ENCODE measurements at regions not wholly inside any gene's neighbourhood (a gene's known extent, or its start where the extent isn't known, plus 50 kb on each side); places are given as distances from the start of the nearest gene placed in this dataset.

DNA sequence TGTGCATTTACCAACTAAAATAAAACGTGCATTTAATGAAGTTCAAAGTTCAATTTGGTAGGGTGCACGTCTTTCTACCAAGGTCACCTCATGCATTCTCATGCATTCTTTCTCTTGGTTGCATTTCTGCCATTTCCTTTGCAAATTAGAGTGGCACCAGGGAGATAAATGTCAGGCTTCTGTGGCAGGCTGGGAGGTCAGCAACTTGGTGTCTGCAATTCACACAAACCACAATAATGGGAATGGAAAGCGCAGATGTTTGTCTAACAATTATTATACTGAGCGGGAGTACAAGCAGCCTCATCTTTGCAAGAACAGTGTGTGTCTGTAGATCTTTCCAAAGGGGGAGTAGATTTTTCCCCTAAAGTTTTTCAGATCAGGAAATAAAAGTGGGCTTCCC lies 411.7 kb downstream of the DMRT2 start:
- H3K27ac ChIP-seq (ENCODE audit: low read depth, low read length): no peak overlapping the region
- H3K9ac ChIP-seq (ENCODE audit: low read length in 5 of 5): no peak overlapping the region
- no peaks in the 10 kb centered on the region for H3K9me3 ChIP-seq (ENCODE audit: control insufficient read depth in 5 of 5, low read length in 5 of 5)
- H3K4me1 ChIP-seq (ENCODE audit: control insufficient read depth in 5 of 5, insufficient read depth in 5 of 5, low read length in 5 of 5): no peaks in the 10 kb centered on the region
- H3K27me3 ChIP-seq (ENCODE audit: control insufficient read depth in 5 of 5, insufficient read depth in 4 of 5, low read length in 5 of 5): no peaks in the 10 kb centered on the region
- H3K4me3 ChIP-seq (ENCODE audit: low read depth in 1 of 5, low read length in 5 of 5): no peak overlapping the region
- peaks cover 0 to 23% (median 0%) of the 10 kb centered on the region in 5 donors for H3K36me3 ChIP-seq (ENCODE audit: control insufficient read depth in 5 of 5, insufficient read depth in 5 of 5, low read length in 5 of 5)

- Histone ChIP-seq H3K27me3 (ENCODE audit: control insufficient read depth in 5 of 5, insufficient read depth in 4 of 5, low read length in 5 of 5) (no peaks in the 10 kb centered on the region), H3K27ac (ENCODE audit: low read depth, low read length) (no peak overlapping the region), H3K4me1 (ENCODE audit: control insufficient read depth in 5 of 5, insufficient read depth in 5 of 5, low read length in 5 of 5) (no peaks in the 10 kb centered on the region), H3K36me3 (ENCODE audit: control insufficient read depth in 5 of 5, insufficient read depth in 5 of 5, low read length in 5 of 5) (peaks cover 0 to 23% (median 0%) of the 10 kb centered on the region in 5 donors), H3K4me3 (ENCODE audit: low read depth in 1 of 5, low read length in 5 of 5) (no peak overlapping the region), H3K9me3 (ENCODE audit: control insufficient read depth in 5 of 5, low read length in 5 of 5) (no peaks in the 10 kb centered on the region), H3K9ac (ENCODE audit: low read length in 5 of 5) (no peak overlapping the region)
Observed at GRCh38 chr9:1462626-1463308, 412.6 kb downstream of the DMRT2 start.

DNA sequence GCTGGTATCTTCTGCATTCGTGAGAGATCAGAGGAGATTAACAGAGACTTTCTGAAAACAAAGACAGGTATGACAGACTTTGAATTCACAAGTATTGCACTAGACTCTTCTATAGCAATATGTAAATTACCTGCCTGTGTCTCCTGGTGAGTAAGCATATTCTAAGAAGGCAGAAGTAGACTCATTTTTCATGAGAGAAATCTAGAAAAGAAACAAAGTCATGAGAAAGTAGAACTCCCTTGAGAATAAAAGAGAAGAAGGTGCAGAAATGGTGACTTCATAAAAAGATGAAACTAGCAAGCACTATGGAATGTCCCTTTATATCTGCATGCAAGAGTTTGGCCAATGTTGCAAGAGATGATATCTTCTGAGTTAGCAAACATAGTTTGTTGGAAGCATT lies 419.8 kb downstream of the DMRT2 start:
- no peaks in the 10 kb centered on the region for H3K27me3 ChIP-seq (ENCODE audit: control insufficient read depth in 5 of 5, insufficient read depth in 4 of 5, low read length in 5 of 5)
- peaks cover 0 to 17% (median 0%) of the 10 kb centered on the region in 5 donors for H3K36me3 ChIP-seq (ENCODE audit: control insufficient read depth in 5 of 5, insufficient read depth in 5 of 5, low read length in 5 of 5)
- H3K27ac ChIP-seq (ENCODE audit: low read depth, low read length): no peak overlapping the region
- no peak overlapping the region for H3K9ac ChIP-seq (ENCODE audit: low read length in 5 of 5)
- no peak overlapping the region for H3K4me3 ChIP-seq (ENCODE audit: low read depth in 1 of 5, low read length in 5 of 5)
- no peaks in the 10 kb centered on the region for H3K9me3 ChIP-seq (ENCODE audit: control insufficient read depth in 5 of 5, low read length in 5 of 5)
- H3K4me1 ChIP-seq (ENCODE audit: control insufficient read depth in 5 of 5, insufficient read depth in 5 of 5, low read length in 5 of 5): no peaks in the 10 kb centered on the region

GRCh38 chr9:1473956-1474634 lies 423.9 kb downstream of the DMRT2 start:
- Histone ChIP-seq H3K36me3 (ENCODE audit: control insufficient read depth in 5 of 5, insufficient read depth in 5 of 5, low read length in 5 of 5) (peaks cover 0 to 13% (median 0%) of the 10 kb centered on the region in 5 donors), H3K4me1 (ENCODE audit: control insufficient read depth in 5 of 5, insufficient read depth in 5 of 5, low read length in 5 of 5) (no peaks in the 10 kb centered on the region), H3K9ac (ENCODE audit: low read length in 5 of 5) (no peak overlapping the region), H3K9me3 (ENCODE audit: control insufficient read depth in 5 of 5, low read length in 5 of 5) (no peaks in the 10 kb centered on the region), H3K4me3 (ENCODE audit: low read depth in 1 of 5, low read length in 5 of 5) (no peak overlapping the region), H3K27ac (ENCODE audit: low read depth, low read length) (no peak overlapping the region), H3K27me3 (ENCODE audit: control insufficient read depth in 5 of 5, insufficient read depth in 4 of 5, low read length in 5 of 5) (no peaks in the 10 kb centered on the region)

- Histone ChIP-seq H3K9me3 (ENCODE audit: control insufficient read depth in 5 of 5, low read length in 5 of 5) (no peaks in the 10 kb centered on the region), H3K9ac (ENCODE audit: low read length in 5 of 5) (no peak overlapping the region), H3K27ac (ENCODE audit: low read depth, low read length) (no peak overlapping the region), H3K27me3 (ENCODE audit: control insufficient read depth in 5 of 5, insufficient read depth in 4 of 5, low read length in 5 of 5) (no peaks in the 10 kb centered on the region), H3K4me3 (ENCODE audit: low read depth in 1 of 5, low read length in 5 of 5) (no peak overlapping the region), H3K36me3 (ENCODE audit: control insufficient read depth in 5 of 5, insufficient read depth in 5 of 5, low read length in 5 of 5) (peaks cover 0 to 13% (median 0%) of the 10 kb centered on the region in 5 donors), H3K4me1 (ENCODE audit: control insufficient read depth in 5 of 5, insufficient read depth in 5 of 5, low read length in 5 of 5) (no peaks in the 10 kb centered on the region)
Observed at GRCh38 chr9:1474671-1475070, 424.5 kb downstream of the DMRT2 start.

- Histone ChIP-seq H3K9me3 (ENCODE audit: control insufficient read depth in 5 of 5, low read length in 5 of 5) (no peaks in the 10 kb centered on the region), H3K36me3 (ENCODE audit: control insufficient read depth in 5 of 5, insufficient read depth in 5 of 5, low read length in 5 of 5) (peaks cover 0 to 19% (median 1%) of the 10 kb centered on the region in 5 donors), H3K4me3 (ENCODE audit: low read depth in 1 of 5, low read length in 5 of 5) (no peak overlapping the region), H3K27me3 (ENCODE audit: control insufficient read depth in 5 of 5, insufficient read depth in 4 of 5, low read length in 5 of 5) (no peaks in the 10 kb centered on the region), H3K27ac (ENCODE audit: low read depth, low read length) (no peak overlapping the region), H3K9ac (ENCODE audit: low read length in 5 of 5) (no peak overlapping the region), H3K4me1 (ENCODE audit: control insufficient read depth in 5 of 5, insufficient read depth in 5 of 5, low read length in 5 of 5) (peaks cover 0 to 7% (median 0%) of the 10 kb centered on the region in 5 donors)
Observed at GRCh38 chr9:1490341-1491232, 440.4 kb downstream of the DMRT2 start.

- no peak overlapping the region for H3K4me3 ChIP-seq (ENCODE audit: low read depth in 1 of 5, low read length in 5 of 5)
- H3K4me1 ChIP-seq (ENCODE audit: control insufficient read depth in 5 of 5, insufficient read depth in 5 of 5, low read length in 5 of 5): peaks cover 0 to 7% (median 0%) of the 10 kb centered on the region in 5 donors
- H3K27ac ChIP-seq (ENCODE audit: low read depth, low read length): no peak overlapping the region
- no peak overlapping the region for H3K9ac ChIP-seq (ENCODE audit: low read length in 5 of 5)
- peaks cover 0 to 23% (median 3%) of the 10 kb centered on the region in 5 donors for H3K36me3 ChIP-seq (ENCODE audit: control insufficient read depth in 5 of 5, insufficient read depth in 5 of 5, low read length in 5 of 5)
- H3K27me3 ChIP-seq (ENCODE audit: control insufficient read depth in 5 of 5, insufficient read depth in 4 of 5, low read length in 5 of 5): no peaks in the 10 kb centered on the region
- H3K9me3 ChIP-seq (ENCODE audit: control insufficient read depth in 5 of 5, low read length in 5 of 5): no peaks in the 10 kb centered on the region
Observed at GRCh38 chr9:1492156-1492555, 442.0 kb downstream of the DMRT2 start.

DNA sequence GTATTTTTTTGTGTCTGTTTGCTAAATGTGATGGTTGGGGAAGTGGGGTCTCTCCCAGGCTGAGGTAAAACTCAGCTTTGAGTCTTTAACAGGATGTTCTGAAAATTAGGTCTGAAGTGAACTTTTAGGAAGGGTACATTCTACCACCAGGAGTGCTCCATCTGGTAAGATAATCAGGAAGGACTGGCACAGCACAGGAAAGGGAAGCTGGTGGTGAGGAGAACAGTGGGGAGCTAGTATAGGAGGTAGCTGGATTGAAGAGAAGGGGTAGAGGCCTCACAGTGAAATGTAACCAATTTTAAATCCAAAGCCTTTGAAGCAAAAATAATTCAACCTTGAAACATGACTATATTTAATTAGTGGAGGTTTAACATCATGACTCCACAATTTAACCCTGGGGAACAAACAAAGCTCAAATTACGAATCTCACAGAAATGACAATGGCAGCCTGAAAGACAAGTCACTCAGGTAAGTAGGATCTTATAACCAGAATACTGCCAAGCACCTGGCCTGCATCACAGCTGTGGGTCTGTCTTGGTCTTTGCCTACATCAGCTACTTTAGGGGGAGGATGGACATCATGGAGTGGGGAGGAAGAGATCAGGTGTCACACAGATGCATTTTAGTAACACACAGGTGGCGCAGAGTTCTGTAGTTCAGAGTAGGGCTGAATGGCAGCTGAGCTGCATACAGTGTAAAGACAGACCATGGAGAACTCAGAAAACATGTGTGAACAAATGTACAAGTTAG lies 445.3 kb downstream of the DMRT2 start:
- H3K9ac ChIP-seq (ENCODE audit: low read length in 5 of 5): no peak overlapping the region
- H3K36me3 ChIP-seq (ENCODE audit: control insufficient read depth in 5 of 5, insufficient read depth in 5 of 5, low read length in 5 of 5): peaks cover 0 to 23% (median 3%) of the 10 kb centered on the region in 5 donors
- peaks cover 0 to 3% (median 0%) of the 10 kb centered on the region in 5 donors for H3K4me1 ChIP-seq (ENCODE audit: control insufficient read depth in 5 of 5, insufficient read depth in 5 of 5, low read length in 5 of 5)
- H3K27me3 ChIP-seq (ENCODE audit: control insufficient read depth in 5 of 5, insufficient read depth in 4 of 5, low read length in 5 of 5): no peaks in the 10 kb centered on the region
- no peak overlapping the region for H3K27ac ChIP-seq (ENCODE audit: low read depth, low read length)
- H3K4me3 ChIP-seq (ENCODE audit: low read depth in 1 of 5, low read length in 5 of 5): no peak overlapping the region
- H3K9me3 ChIP-seq (ENCODE audit: control insufficient read depth in 5 of 5, low read length in 5 of 5): no peaks in the 10 kb centered on the region

- H3K36me3 ChIP-seq (ENCODE audit: control insufficient read depth in 5 of 5, insufficient read depth in 5 of 5, low read length in 5 of 5): peaks cover 0 to 7% (median 4%) of the 10 kb centered on the region in 5 donors
- no peak overlapping the region for H3K27ac ChIP-seq (ENCODE audit: low read depth, low read length)
- no peak overlapping the region for H3K4me3 ChIP-seq (ENCODE audit: low read depth in 1 of 5, low read length in 5 of 5)
- no peak overlapping the region for H3K9ac ChIP-seq (ENCODE audit: low read length in 5 of 5)
- peaks cover 0 to 4% (median 0%) of the 10 kb centered on the region in 5 donors for H3K9me3 ChIP-seq (ENCODE audit: control insufficient read depth in 5 of 5, low read length in 5 of 5)
- no peaks in the 10 kb centered on the region for H3K4me1 ChIP-seq (ENCODE audit: control insufficient read depth in 5 of 5, insufficient read depth in 5 of 5, low read length in 5 of 5)
- H3K27me3 ChIP-seq (ENCODE audit: control insufficient read depth in 5 of 5, insufficient read depth in 4 of 5, low read length in 5 of 5): no peaks in the 10 kb centered on the region
Observed at GRCh38 chr9:1505489-1505888, 455.3 kb downstream of the DMRT2 start.
